ENCODE measurements at regions not wholly inside any gene's neighbourhood (a gene's known extent, or its start where the extent isn't known, plus 50 kb on each side); places are given as distances from the start of the nearest gene placed in this dataset.

DNA sequence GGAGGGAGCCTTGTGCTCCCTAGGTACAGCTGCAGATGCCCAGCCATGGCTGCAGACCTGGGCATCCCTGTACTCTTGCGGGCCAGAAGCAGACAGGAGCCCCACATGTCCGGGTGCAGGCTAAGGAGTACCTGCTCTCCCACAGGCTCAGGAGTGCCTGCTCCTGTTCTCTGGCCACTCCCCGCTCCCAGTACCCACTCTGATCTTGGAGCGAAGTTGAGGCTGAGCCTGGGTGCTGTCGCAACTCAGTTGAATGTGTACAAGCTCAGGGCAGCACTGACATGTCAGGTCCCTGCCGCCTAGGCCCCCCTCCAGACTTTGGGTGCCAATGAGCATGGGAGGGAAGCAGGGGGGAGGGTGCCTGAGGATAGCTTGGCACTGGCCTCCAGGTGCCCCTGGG, 666.9 kb downstream of the PLPP3 start (continued):
- TF ChIP-seq BRCA1 (IDR thresholded peaks at IDR 0.05; ENCODE audit: low read depth, low read length): no peak
- TF ChIP-seq, protein P1, sequence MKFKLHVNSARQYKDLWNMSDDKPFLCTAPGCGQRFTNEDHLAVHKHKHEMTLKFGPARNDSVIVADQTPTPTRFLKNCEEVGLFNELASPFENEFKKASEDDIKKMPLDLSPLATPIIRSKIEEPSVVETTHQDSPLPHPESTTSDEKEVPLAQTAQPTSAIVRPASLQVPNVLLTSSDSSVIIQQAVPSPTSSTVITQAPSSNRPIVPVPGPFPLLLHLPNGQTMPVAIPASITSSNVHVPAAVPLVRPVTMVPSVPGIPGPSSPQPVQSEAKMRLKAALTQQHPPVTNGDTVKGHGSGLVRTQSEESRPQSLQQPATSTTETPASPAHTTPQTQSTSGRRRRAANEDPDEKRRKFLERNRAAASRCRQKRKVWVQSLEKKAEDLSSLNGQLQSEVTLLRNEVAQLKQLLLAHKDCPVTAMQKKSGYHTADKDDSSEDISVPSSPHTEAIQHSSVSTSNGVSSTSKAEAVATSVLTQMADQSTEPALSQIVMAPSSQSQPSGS (IDR thresholded peaks at IDR 0.05; ENCODE audit: low read length): no peak
